HepG2 (cell line): ENCODE measurements at regions not wholly inside any gene's neighbourhood (a gene's known extent, or its start where the extent isn't known, plus 50 kb on each side); places are given as distances from the start of the nearest gene placed in this dataset.

Experiments used
- CTCF ChIP-seq: sonication (generic); formaldehyde crosslinking; IDR thresholded peaks from 2 replicates; pipeline ENCODE4 v1.5.0; 2020; ENCODE audit warnings: mild to moderate bottlenecking, missing genetic modification reagents, moderate library complexity
- ELF3 ChIP-seq: IDR thresholded peaks from 2 replicates; pipeline ENCODE4 v1.6.1; 2016; ENCODE audit warnings: missing genetic modification reagents, missing compliant biosample characterization
- ESRRA ChIP-seq: sonication (generic); formaldehyde crosslinking; IDR thresholded peaks from 2 replicates; pipeline ENCODE4 v1.5.1; 2020; ENCODE audit warnings: mild to moderate bottlenecking, low read depth, missing genetic modification reagents
- ETV6 ChIP-seq: sonication (generic); formaldehyde crosslinking; conservative IDR thresholded peaks from 2 replicates; pipeline ENCODE4 v1.4.0; 2020; ENCODE audit warnings: missing genetic modification reagents
- HOXA7 ChIP-seq: sonication (generic); formaldehyde crosslinking; IDR thresholded peaks from 2 replicates; pipeline ENCODE4 v1.8.1; 2022; ENCODE audit warnings: mild to moderate bottlenecking, missing genetic modification reagents, moderate library complexity
- MAFG ChIP-seq: sonication (generic); formaldehyde crosslinking; IDR thresholded peaks from 2 replicates; pipeline ENCODE4 v1.5.1; 2020; ENCODE audit warnings: mild to moderate bottlenecking, missing genetic modification reagents
- POLR2AphosphoS5 ChIP-seq: IDR thresholded peaks from 2 replicates; pipeline ENCODE4 v1.6.1; 2012; ENCODE audit warnings: low read depth, low read length
- RERE ChIP-seq: IDR thresholded peaks from 2 replicates; pipeline ENCODE4 v1.6.1; 2016; ENCODE audit warnings: low read depth, missing genetic modification reagents, missing compliant biosample characterization
- TCF12 ChIP-seq, 2 experiments: fragments of 450-650 bp in 1 of 2; sonication (generic) in 1 of 2; formaldehyde crosslinking in 1 of 2; IDR thresholded peaks; 2 replicates each; pipeline versions ENCODE4 v1.6.1 to v1.8.0; 2017 to 2022; ENCODE audit warnings: antibody characterized with exemption in 1 of 2, mild to moderate bottlenecking in 1 of 2, missing genetic modification reagents in 1 of 2, moderate library complexity in 1 of 2
- ZFP41 ChIP-seq: sonication (generic); formaldehyde crosslinking; IDR thresholded peaks from 2 replicates; pipeline ENCODE4 v1.4.0; 2020; ENCODE audit warnings: mild to moderate bottlenecking, missing genetic modification reagents, borderline replicate concordance
- ZNF598 ChIP-seq: sonication (generic); formaldehyde crosslinking; IDR thresholded peaks from 2 replicates; pipeline ENCODE4 v1.5.1; 2020; ENCODE audit warnings: mild to moderate bottlenecking, missing genetic modification reagents, borderline replicate concordance

GRCh38 chr5:92019376-92019990 lies 636.4 kb upstream of the ARRDC3 start:
- TF ChIP-seq ZFP41: no peak
- TF ChIP-seq RERE (CRISPR knock-in tag): no peak
- TF ChIP-seq TCF12 (IDR thresholded peaks at IDR 0.05): no peak
- TF ChIP-seq TCF12 (CRISPR knock-in tag; IDR thresholded peaks at IDR 0.05): no peak
- TF ChIP-seq CTCF (CRISPR knock-in tag): no peak
- no peak for TF ChIP-seq ZNF598 (CRISPR knock-in tag)
- TF ChIP-seq ETV6 (CRISPR knock-in tag): no peak
- no peak for TF ChIP-seq ELF3
- TF ChIP-seq POLR2AphosphoS5: no peak
- TF ChIP-seq ESRRA: no peak
- TF ChIP-seq HOXA7: no peak
- no peak for TF ChIP-seq MAFG
